HG02885 (cell line): ENCODE measurements at regions not wholly inside any gene's neighbourhood (a gene's known extent, or its start where the extent isn't known, plus 50 kb on each side); places are given as distances from the start of the nearest gene placed in this dataset.
"Not testable (repeated sequence)": the region's sequence is repeated elsewhere in the genome, so short reads cannot be mapped to it uniquely, and the experiment has no call there.

Experiments used
- ATAC-seq: cut with Tn5 transposase; IDR thresholded peaks from one replicate; pipeline ENCODE4 v1.9.1; 2021; ENCODE audit warnings: mild to moderate bottlenecking; ENCODE audit not compliant: unreplicated experiment, poor library complexity

DNA sequence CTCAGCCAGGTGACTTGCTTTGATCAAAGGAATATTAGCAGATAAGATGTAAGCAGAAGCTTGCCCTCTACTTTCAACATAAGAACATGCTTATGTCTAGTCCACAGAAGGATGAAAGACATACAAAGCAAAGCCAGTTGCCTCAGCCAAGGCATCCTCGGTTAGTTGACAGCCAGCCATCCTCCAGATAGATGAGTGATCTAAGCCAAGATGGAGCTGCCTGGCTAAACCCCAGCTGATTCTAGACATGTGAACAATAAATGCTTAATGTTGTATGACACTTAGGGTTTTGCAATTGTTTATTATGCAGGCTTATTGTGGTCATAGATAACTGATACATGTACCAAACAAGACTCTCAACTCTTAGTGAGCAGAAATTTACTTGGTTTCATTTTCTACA, 157.6 kb upstream of the TMTC2 start:
- ATAC-seq = no peak

DNA sequence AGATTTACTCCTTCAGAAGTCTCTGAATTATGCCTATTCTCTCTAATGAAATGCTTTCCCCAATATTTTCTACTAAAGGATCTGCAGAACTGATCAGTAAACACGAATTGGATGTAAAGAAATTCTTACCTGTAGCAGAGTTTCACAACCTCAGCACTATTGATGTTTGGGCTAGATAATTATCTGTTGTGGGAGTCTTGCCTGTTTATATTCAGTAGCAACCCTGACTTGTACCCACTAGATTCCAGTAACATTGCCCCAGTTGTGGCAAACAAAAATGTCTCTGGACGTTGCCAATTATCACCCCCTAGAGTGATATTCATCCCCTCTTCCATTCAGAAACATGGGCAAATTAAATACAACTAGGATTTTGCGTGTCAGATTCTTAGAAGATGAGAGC, 156.8 kb upstream of the TMTC2 start:
- no peak for ATAC-seq

DNA sequence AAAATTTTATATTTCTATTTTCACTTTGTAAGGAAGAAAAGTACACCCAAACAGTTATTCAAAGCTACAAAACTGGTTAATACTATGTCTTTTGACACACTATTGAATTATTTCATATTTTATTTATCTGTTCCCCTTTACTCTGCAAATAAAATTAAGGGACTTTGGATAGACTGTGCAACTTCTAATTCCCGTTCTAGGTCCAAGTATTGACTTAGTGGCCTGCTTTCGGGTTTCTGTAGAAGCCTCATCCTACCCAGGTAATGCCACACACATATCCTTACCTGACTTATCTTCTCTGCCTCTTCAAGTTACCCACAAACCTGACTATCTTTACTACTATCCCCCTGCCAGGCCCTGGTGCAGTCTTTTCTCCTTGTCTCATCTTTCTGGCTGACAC, 156.3 kb upstream of the TMTC2 start:
- ATAC-seq = no peak

DNA sequence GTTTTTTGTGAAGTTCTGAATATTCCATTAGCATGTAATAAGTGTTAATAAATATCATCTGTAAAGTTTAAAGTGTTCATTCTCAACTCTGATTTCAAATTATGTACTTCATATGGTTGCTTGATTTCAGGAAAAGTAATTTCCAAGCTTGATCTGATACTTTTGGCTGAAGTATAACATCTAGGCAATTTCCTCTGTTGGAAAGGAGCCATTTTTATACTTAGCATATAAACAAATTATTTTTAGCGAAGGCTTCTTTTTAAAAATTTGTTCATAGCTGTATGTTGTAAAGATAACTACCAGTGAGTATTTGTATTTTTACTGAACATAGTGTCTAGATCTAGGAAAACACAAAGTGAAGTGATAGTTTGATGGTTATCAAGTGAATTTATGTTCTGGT, 153.4 kb upstream of the TMTC2 start:
- ATAC-seq = no peak

DNA sequence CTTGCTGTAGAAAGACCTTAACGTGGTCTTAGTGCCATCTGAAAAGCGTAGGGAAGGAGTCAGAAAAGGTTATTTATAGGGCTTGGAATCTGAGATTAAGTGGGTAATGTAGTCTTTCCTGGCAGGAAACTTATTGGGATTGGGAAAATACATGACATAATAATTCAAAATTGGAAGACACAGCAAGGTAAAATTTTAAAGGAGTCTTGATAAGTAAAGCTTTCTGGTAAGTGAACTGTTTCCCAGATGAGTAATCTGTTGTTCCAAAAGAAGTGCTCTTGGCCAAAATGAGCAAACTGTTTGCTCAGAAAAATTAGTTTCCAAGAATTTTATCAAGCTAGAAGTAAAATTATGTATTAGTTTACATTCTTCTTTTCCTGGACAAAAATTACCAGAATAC, 149.3 kb upstream of the TMTC2 start:
- no peak for ATAC-seq

DNA sequence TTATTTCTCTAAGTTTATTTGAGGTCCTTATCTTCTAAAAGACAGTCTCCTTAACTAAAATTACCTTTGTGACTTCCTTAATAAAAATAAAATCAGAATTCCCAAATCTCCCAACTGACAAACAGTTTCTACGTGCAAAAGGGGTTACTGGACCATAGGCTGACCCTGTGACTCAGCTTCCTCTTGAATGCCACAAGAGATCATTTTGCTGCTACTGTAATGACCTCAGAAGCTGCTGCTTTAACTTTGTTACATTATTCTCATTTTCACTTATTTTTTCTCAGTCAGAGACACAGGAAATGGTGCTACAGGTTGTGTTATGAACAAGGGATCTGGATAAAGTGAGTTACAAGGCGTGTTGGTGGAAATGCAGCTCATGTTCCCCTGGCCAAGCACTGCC, 132.2 kb upstream of the TMTC2 start:
- ATAC-seq = peak; percentile 68

DNA sequence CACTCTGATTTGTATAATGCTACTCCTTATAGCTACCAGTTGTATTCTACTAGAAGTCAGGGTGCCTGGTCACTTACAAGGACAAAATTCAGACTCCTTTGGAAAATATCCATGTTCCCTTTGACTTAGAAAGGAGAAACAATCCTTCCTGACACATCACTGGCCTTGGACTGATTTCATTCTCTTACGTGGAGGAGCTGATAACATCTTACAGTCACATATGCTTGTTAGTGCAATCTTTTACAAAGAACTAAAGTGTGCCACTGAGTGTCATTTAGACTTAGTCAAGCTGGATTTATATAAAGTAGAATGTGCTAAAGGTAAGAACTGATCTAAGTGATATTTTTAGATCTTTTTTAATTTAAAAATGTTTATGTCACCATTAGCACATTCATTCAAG, 131.0 kb upstream of the TMTC2 start:
- ATAC-seq = no peak

DNA sequence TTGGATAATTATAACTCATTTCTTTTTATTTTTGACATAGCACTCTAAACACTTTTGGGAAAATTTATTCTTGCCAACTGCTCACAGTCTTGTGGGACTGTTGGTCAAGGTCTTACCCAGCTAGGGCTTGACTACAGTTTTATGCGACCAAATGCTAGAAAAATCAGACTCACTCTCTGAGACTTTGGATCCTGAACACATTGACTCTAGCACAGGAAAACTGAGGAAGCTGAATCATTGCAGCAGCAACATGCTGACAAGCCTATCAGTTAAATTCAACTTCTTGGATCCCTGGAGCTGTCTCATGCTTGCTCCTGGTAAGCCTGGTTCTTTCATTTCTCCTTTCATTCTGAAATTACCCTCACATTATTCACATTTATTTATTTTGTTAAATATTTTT, 120.7 kb upstream of the TMTC2 start:
- ATAC-seq = no peak

DNA sequence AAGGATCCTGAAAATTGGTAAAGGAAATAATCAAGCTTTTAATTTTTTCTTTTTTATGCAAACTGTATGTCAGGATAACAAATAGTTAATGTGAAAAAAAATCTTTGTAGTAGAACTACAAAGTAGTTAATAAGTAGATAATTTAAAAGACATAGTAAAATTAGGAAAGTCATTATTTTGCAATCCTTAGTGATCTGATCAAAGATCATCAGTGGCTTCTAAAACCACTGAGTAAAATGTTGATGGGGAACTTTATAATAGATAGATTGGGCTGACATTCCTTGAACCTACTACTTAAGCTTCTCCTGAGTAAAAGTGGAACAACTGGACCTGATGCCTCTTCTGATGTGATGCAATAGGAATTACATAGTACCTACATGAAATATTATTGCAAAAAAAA, 119.0 kb upstream of the TMTC2 start:
- ATAC-seq = no peak

DNA sequence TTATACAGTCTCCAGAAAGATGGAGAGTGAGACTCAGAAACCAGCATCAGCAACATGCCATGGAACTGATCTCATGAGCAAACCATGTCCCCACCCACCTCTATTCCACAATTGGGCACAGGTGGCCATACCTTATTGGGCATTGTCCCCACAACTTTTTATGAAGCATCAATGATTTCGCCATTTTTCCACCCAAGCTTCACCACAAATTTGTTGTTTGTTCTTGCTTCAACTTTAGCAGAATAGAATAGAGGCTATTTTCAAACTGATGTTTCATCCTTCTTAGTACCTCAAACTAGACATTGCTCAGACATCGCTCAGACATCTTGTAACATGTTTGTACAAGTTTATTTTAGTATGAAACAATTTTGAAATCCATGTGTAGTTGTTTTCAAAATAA, 112.5 kb upstream of the TMTC2 start:
- no peak for ATAC-seq

DNA sequence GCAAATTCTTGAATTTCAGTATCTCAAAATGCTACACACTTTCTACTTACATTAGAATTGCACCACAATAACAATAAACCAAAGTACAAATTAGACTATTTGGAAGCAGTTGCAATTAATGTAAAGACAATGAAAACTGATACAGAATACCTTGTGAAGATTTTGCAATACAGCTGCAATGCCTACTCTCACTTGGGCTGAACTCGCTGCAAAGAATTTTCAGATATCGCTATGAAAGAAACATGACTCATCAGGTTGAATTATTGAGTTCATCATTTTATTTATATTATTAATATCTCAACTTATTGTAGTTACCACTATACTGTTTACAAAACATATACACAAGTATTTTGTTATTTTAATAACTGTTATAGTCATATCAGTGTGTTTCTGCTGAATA, 108.0 kb upstream of the TMTC2 start:
- no peak for ATAC-seq

DNA sequence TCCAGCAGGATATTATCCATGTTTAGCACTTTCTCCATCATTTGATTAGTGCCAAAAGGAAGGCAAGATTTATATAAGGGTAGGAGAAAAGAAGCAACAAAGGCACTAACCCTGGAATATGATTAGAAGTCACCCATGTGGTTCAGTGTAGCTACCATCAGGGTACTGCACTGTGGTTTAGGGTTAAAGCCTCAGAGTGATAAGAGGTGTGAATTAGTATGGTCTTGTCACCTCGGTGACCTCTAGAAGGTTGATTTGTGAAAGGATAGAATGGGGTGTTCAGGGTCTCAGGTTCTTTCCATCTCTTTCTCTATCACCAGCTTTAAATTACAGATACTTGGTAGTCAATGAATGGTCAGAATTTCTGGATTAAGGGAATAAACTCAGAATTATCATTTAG, 103.0 kb upstream of the TMTC2 start:
- no peak for ATAC-seq

DNA sequence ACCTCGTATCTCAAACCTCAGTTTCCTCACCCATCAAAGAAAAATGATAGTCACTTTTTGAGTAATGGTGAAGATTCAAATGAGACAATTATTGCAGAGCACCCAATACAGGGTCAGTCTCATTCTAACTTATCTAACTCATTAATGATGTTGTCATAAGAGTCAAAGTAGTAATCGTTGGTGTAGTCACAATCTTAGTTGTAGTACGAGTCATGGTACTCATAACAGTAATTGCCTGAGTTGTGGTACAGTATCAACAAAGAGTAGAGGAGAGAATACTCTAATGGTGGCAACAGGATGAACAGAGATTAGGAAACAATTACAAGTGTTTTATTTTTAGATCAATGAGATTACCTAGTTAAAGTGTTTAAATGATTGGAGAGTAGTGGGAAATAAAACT, 93.6 kb upstream of the TMTC2 start:
- peak; percentile 60 for ATAC-seq

DNA sequence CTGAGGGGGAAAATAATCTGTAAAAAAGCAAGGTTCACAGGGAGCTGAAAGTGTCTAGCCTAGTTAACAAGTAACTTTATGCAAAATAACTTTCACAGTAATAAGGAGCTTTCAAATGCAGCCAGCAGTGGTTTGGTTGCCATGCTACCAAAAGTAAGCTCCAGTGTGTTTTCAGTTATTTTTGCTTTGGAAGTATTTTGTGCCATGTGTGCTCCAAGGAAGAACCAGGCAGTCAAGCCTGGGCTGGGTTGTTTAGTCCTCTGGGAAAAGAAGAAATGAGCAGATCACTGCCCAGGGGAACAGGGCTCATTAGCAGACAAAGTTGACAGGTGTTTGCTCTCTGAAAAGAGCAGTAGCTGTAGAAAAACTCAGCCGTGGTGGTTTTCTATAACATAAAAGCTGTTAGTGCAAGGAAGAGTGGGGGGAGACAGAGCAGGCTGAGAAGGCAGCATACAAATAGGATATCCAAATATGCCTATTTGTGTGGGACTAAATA, 92.8 kb upstream of the TMTC2 start:
- ATAC-seq = peak; percentile 88

DNA sequence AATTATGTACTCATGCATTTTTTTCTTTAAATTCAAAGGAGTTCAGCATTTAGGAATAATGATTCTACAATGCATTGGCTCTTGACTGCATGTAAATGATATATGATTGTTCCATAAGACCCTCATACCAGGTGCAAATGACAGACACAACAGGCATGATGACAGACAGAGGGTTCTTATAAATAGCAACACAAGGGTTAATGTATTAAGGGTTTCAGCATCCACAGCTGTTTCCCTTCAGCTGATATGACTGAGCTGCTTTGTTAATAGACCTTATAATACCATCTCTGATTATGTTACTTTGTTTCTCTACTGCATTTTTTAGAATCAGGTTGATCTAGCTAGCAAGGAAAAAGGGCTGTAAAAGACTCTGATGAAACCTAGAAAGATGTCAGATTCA, 90.8 kb upstream of the TMTC2 start:
- no peak for ATAC-seq

DNA sequence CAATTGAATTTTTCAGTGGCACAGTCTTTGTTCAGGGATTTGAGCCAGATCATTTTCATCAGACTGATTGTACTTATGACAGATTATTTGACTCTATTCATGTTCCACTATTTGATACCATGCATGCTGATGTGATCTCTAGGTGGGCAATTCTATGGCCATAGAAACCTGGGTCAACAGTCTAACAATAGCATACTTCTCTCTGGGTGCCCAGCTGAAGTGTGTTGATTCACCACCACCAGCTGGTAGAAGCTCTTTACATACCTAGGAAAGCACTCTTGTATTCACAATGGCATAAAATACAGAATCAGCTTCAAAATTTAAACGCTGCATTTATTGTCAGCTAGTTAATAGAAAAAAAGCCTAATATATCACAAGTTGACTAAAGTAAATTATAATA, 90.2 kb upstream of the TMTC2 start:
- no peak for ATAC-seq

DNA sequence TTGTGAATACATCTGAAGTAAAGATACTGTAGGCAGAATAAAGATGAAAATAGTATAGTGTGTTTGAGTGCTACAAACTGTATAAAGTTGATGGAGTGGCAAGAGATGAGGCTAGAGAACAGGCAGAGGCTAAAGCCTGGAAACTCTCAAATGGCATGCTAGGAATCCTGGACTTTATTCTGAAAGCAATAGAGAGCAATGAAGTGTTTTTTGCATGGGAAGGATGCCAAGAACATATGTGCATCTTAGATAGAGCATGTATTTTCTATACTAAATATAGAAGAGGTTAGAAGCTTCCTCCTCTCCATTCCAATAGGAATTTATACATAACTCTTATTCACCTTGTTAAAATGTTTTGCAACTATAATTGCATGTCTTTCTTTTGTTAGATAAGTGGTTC, 86.3 kb upstream of the TMTC2 start:
- no peak for ATAC-seq

DNA sequence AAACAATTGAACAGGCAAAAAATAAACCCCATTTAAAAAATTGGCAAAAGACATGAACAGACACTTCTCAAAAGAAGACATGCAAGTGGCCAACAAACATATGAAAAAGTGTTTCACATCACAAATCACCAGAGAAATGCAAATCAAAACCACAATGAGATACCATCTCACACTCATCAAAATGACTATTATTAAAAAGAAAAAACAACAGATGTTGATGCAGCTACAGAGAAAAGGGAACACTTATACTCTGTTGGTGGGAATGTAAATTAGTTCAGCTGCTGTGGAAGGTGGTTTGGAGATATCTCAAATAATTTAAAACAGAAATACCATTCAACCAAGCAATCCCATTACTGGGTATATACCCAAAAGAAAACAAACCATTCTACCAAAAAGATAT, 83.1 kb upstream of the TMTC2 start:
- ATAC-seq = not testable (repeated sequence)

DNA sequence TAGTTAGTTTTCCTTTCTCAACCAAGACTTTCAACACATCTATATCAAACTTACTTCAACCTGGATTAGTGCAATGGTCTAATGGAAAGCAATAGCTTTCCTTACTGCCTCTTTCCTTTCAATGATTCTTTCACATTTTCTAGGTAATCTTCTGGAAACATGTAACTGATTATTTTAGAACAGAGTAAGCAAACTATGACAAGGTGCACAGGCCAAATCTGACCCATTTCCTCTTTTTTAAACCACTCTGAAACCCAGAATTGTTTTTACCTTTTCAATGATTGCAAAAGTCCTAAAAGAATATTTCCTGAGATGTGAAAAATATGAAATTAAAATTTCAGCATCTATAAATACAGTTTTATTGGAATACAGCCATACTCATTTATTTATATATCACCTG, 81.6 kb upstream of the TMTC2 start:
- ATAC-seq = no peak

DNA sequence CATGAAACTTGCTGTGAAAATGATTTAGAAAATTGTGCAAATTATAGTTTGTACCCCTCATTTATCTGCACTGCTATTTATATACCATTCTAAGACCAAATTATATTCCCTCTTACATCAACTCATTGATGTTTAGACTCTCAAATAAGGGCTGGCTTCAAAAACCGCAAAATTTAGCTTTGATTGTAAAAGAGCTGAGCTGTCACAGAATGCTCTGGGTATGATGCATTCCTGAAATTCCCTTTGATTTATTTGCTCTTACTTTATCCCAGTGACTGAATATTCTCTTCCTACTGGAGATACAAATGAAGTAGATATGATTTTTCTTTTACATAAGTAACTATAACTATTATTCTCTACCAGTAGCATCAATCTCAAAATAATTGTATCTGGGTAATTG, 78.0 kb upstream of the TMTC2 start:
- no peak for ATAC-seq

DNA sequence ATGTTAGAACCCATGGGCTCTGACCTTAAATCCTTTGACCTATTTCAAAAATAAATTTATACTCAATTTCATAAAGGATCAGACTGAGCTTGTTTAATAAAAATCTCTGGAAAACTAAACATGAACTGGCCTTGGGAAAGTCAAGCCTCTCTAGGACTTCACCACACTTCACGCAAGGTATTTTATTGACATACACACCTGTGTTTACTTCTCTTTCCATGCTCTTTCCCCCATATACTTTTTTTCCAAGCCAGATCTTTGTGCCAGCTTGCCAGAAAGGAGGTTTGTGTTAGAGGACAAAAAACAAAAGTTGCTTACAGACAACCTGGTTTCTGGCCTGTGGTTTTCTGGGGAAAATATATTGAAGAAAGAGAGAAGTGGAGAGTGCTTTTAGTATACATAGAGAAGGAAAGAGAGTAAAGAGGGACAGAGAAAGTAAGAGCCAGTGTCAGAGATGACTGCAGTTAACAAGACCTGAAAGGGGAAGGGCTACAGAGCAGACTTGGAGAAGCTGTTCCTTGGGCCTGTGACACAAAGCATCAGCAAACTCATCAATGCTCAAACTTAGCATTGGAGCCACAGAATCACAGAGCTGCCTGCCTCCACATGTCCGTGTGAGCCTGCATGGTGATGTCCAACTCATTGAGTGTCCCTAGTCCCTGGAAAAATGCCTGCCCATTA, 77.3 kb upstream of the TMTC2 start:
- ATAC-seq = no peak

DNA sequence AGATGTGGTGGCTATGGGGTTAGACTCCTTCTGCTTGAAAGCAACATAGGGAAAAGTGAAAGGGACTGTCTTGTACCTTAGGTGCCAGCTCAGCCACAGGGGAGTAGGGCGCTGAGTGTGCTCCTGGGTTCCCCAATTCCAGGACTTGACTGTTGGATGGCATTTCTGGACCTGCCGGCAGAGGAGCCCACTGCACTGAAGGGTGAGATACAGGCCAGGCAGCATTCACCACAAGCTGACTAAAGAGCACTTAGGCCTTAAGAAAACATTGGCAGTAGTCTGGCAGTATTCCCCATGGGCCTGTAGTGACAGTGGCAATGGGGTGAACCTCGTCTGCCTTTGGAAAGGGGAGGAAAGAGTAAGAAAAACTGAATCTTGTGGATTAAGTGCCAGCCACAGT, 67.1 kb upstream of the TMTC2 start:
- ATAC-seq = no peak

DNA sequence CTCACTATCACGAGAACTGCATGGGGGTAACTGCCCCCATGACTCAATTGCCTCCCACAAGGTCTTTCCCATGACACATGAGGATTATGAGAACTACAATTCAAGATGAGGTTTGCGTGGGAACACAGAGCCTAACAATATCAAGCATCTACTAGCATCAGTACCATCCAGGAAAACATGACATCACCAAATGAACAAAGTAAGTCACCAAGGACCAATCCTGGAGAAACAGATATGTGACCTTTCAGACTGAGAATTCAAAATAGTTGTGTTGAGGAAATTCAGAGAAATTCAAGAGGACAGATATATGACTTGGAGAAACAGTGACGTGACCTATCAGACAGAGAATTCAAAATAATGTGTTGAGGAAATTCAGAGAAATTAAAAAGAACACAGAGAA, 65.8 kb upstream of the TMTC2 start:
- no peak for ATAC-seq
